Jurkat, Clone E6-1 (cell line): ENCODE measurements at regions not wholly inside any gene's neighbourhood (a gene's known extent, or its start where the extent isn't known, plus 50 kb on each side); places are given as distances from the start of the nearest gene placed in this dataset.
"Not testable (repeated sequence)": the region's sequence is repeated elsewhere in the genome, so short reads cannot be mapped to it uniquely, and the experiment has no call there.

Source experiments
- DNase-seq: peaks from one replicate; pipeline ENCODE4 v3.0.0-alpha.2; 2011; ENCODE audit warnings: low read depth, low spot score
- H3K4me3 ChIP-seq: 2 replicates; pipeline ENCODE4 v1.5.1; 2011; ENCODE audit warnings: mild to moderate bottlenecking, low read length, control low read depth, moderate library complexity

GRCh38 chr9:15113288-15113687 lies 193.7 kb downstream of the TTC39B start:
- no peak overlapping the region for H3K4me3 ChIP-seq
- DNase-seq: no peak

GRCh38 chr9:15111071-15111470 lies 195.9 kb downstream of the TTC39B start:
- H3K4me3 ChIP-seq: no peak overlapping the region
- DNase-seq: no peak

- H3K4me3 ChIP-seq: no peak overlapping the region
- DNase-seq: peak; percentile 43
These were observed 194.7 kb upstream of the FREM1 start for GRCh38 chr9:15104826-15105420.

GRCh38 chr9:15103290-15103689 lies 193.1 kb upstream of the FREM1 start:
- H3K4me3 ChIP-seq: no peak overlapping the region
- DNase-seq: no peak

- no peak overlapping the region for H3K4me3 ChIP-seq
- DNase-seq: no peak
These were observed 190.9 kb upstream of the FREM1 start for GRCh38 chr9:15101095-15101494.

- no peak overlapping the region for H3K4me3 ChIP-seq
- no peak for DNase-seq
These were observed 190.3 kb upstream of the FREM1 start for GRCh38 chr9:15100571-15100970.

GRCh38 chr9:15096972-15097371 lies 186.7 kb upstream of the FREM1 start:
- DNase-seq: no peak
- no peak overlapping the region for H3K4me3 ChIP-seq

- DNase-seq: no peak
- no peak overlapping the region for H3K4me3 ChIP-seq
These were observed 176.6 kb upstream of the FREM1 start for GRCh38 chr9:15086778-15087324.

GRCh38 chr9:15086156-15086763 lies 176.0 kb upstream of the FREM1 start:
- no peak for DNase-seq
- no peak overlapping the region for H3K4me3 ChIP-seq

- H3K4me3 ChIP-seq: no peak overlapping the region
- no peak for DNase-seq
These were observed 171.0 kb upstream of the FREM1 start for GRCh38 chr9:15081021-15081753.

- no peak overlapping the region for H3K4me3 ChIP-seq
- no peak for DNase-seq
These were observed 170.2 kb upstream of the FREM1 start for GRCh38 chr9:15080401-15080800.

- DNase-seq: no peak
- H3K4me3 ChIP-seq: no peak overlapping the region
These were observed 169.8 kb upstream of the FREM1 start for GRCh38 chr9:15079989-15080388.

- H3K4me3 ChIP-seq: no peak overlapping the region
- DNase-seq: no peak
These were observed 167.9 kb upstream of the FREM1 start for GRCh38 chr9:15077946-15078729.

- H3K4me3 ChIP-seq: no peak overlapping the region
- no peak for DNase-seq
These were observed 163.4 kb upstream of the FREM1 start for GRCh38 chr9:15073620-15074019.

GRCh38 chr9:15070716-15071115 lies 160.5 kb upstream of the FREM1 start:
- no peak overlapping the region for H3K4me3 ChIP-seq
- DNase-seq: no peak

GRCh38 chr9:15069106-15069505 lies 158.9 kb upstream of the FREM1 start:
- no peak overlapping the region for H3K4me3 ChIP-seq
- DNase-seq: no peak

GRCh38 chr9:15068261-15068660 lies 158.0 kb upstream of the FREM1 start:
- no peak overlapping the region for H3K4me3 ChIP-seq
- no peak for DNase-seq

GRCh38 chr9:15059003-15059402 lies 148.8 kb upstream of the FREM1 start:
- H3K4me3 ChIP-seq: no peak overlapping the region

GRCh38 chr9:15058236-15058635 lies 148.0 kb upstream of the FREM1 start:
- no peak for DNase-seq
- no peak overlapping the region for H3K4me3 ChIP-seq

More at GRCh38 chr9:15059003-15059402, 148.8 kb upstream of the FREM1 start:
- DNase-seq: no peak

- not testable (repeated sequence) for H3K4me3 ChIP-seq
- peak; percentile 17 for DNase-seq
These were observed 145.1 kb upstream of the FREM1 start for GRCh38 chr9:15055284-15055683.
